AG04449 (cell line): ENCODE measurements at regions not wholly inside any gene's neighbourhood (a gene's known extent, or its start where the extent isn't known, plus 50 kb on each side); places are given as distances from the start of the nearest gene placed in this dataset.

Experiments used
- CTCF ChIA-PET: fragments of 350-600 bp; formaldehyde crosslinking; extraction: SDS; loops from one replicate; lab custom pipeline; 2021; ENCODE audit warnings: antibody characterized with exemption; lab: Yijun Ruan, JAX
- POLR2A ChIA-PET: fragments of 400-600, 350-600 bp; formaldehyde crosslinking; extraction: SDS; loops from one replicate; lab custom pipeline; 2020; ENCODE audit warnings: antibody characterized with exemption, inconsistent platforms; lab: Yijun Ruan, JAX
- DNase-seq: peaks from one replicate; pipeline ENCODE4 v3.0.0-alpha.2; 2010; ENCODE audit warnings: low read depth, low spot score
- H3K4me3 ChIP-seq: 2 replicates; pipeline ENCODE4 v1.5.1; 2011; ENCODE audit warnings: low read depth, mild to moderate bottlenecking, control low read depth, low read length
- CTCF ChIP-seq: IDR thresholded peaks from one replicate; pipeline ENCODE4 v1.5.1; 2011; ENCODE audit warnings: mild to moderate bottlenecking, moderate library complexity, low read length, control low read depth, inconsistent platforms; ENCODE audit not compliant: insufficient read depth; ENCODE audit errors: missing control alignments

GRCh38 chr5:165780901-165781300, 2275.5 kb downstream of the MAT2B start:
- TF ChIP-seq CTCF, result no peak
- ChIA-PET POLR2A (no interaction called here), CTCF (no interaction called here)
- no peak for DNase-seq
- no peak overlapping the region for H3K4me3 ChIP-seq

DNA sequence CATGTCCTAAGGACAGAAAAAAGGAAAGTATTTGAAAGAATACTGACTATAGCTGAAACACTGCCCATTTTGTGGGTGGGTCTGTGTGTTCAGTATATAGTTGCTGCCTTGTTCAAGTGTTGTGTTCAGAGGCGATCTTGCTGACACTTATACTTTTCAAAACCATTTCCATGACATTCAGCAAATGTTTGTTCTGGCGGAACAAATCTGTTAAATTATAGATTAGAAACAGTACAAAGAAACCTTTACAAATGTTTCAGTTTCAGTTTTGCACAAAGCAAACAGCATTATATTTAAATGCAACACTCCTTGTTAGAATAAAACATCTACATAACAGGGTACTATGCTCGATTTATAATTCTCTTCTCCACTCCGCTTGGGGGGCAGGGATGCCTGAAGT, 2276.3 kb downstream of the MAT2B start:
- no peak for TF ChIP-seq CTCF
- no peak for DNase-seq
- H3K4me3 ChIP-seq, result no peak overlapping the region
- ChIA-PET CTCF (no interaction called here), POLR2A (no interaction called here)

DNA sequence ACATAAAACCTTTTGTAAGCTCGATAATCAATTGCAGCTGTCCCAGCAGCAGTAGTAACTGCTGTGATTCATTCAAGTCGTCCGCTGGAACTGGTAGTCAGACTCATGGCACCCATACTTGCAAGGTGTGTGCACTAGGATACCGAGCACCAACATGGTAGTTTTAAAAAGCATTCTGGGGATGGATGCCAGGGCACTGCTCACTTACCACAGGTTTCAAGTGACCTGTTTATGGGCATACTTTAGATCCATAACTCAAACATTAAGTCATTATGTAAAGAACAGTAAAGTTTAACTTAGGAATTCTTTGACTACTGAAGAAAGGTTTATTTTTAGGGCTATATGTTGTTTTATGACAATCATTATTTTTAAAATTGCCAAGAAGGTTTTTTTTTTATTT, 2277.6 kb downstream of the MAT2B start:
- no peak for DNase-seq
- ChIA-PET POLR2A (no interaction called here), CTCF (no interaction called here)
- H3K4me3 ChIP-seq, result no peak overlapping the region
- no peak for TF ChIP-seq CTCF

GRCh38 chr5:165786073-165786472, 2280.7 kb downstream of the MAT2B start:
- no peak for TF ChIP-seq CTCF
- no peak overlapping the region for H3K4me3 ChIP-seq
- CTCF ChIA-PET, result no interaction called here
- POLR2A ChIA-PET, result no interaction called here
- no peak for DNase-seq

DNA sequence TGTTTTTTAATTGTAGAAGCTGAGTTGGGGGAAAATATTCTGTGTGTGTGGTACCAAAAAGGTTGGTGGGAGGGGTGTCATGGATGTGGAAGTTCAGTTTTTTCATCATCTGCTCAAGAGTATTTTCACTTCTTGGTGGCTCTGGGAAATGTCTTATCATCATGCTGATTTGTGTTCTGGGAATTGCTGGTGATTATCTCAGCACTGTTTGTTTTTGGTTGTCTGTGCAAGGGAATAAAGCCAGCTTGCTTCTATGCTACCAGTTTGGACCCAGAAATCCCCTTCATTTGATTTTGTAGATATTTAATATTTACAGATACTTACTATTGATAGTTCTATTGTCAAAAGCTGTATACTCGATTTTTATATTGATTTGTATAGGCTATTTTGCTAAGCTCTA, 2289.7 kb downstream of the MAT2B start:
- H3K4me3 ChIP-seq, result no peak overlapping the region
- no peak for DNase-seq
- ChIA-PET POLR2A (no interaction called here), CTCF (no interaction called here)
- TF ChIP-seq CTCF, result no peak

DNA sequence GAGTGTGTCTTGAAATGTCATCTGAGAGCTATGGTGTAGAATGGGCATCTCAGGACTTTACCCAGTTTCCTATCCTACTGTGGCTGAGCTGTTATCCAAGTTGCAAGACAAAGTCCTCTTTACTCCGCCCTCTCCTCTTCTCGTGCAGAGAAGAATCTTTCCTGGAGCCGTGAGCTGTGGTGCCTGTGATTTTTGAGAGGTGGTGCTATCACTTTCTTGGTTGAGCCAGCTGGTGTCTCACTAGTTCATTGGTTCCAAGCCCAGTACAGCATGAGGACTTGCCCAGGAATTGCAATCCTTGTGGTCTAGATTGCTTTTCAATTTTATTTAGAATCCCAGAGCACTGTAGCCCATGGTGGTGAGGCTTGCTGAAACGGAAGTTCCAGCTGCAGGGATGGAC, 2300.3 kb downstream of the MAT2B start:
- H3K4me3 ChIP-seq, result no peak overlapping the region
- CTCF ChIA-PET, result no interaction called here
- no peak for TF ChIP-seq CTCF
- no peak for DNase-seq
- POLR2A ChIA-PET, result no interaction called here
